ENCODE measurements at regions not wholly inside any gene's neighbourhood (a gene's known extent, or its start where the extent isn't known, plus 50 kb on each side); places are given as distances from the start of the nearest gene placed in this dataset.

DNA sequence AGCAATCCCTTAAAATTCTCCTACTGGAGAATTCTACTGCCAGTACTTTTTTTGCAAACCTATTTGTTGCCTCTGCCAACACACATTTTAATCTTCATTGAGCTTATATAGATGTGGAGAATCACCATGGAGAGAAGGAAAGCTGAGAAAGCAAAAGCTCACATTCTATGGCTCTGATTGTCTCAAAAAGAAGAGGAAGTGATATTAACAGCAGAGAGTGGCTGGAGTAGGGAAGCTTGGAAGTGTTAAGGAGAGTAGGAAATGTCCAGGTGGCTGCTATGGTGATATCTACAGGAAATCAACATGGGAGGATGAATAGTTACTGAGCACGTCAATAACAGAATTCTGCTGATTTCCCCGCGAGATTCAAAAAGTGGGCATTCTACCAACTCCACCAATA is 78.8 kb upstream of the TDRD3 start:
- H3K4me3 ChIP-seq (replicated peaks; ENCODE audit: low read depth, low read length), result no peak overlapping the region
- TF ChIP-seq, protein P1, sequence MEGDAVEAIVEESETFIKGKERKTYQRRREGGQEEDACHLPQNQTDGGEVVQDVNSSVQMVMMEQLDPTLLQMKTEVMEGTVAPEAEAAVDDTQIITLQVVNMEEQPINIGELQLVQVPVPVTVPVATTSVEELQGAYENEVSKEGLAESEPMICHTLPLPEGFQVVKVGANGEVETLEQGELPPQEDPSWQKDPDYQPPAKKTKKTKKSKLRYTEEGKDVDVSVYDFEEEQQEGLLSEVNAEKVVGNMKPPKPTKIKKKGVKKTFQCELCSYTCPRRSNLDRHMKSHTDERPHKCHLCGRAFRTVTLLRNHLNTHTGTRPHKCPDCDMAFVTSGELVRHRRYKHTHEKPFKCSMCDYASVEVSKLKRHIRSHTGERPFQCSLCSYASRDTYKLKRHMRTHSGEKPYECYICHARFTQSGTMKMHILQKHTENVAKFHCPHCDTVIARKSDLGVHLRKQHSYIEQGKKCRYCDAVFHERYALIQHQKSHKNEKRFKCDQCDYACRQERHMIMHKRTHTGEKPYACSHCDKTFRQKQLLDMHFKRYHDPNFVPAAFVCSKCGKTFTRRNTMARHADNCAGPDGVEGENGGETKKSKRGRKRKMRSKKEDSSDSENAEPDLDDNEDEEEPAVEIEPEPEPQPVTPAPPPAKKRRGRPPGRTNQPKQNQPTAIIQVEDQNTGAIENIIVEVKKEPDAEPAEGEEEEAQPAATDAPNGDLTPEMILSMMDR (IDR thresholded peaks at IDR 0.05; ENCODE audit: low read depth, low read length, missing control alignments), result no peak
- DNase-seq (ENCODE audit: extremely low read depth, low read depth), result no peak

DNA sequence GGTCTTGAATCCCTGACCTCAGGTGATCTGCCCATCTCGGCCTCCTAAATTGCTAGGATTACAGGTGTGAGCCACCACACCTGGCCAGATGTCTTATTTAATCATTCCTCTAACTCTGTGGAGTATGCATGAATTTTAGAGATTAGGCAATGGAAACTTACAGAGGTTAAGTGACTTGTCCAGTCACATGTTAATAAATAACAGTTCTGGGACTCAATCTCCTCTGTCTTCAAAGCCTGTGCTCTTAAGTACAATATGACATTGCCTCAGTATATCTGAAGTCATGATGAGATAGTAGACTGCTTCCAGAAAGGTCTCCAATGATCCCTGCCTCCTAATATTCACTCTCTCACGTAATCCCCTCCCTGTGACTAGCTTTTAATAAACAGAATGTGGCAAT is 72.9 kb upstream of the TDRD3 start:
- H3K4me3 ChIP-seq (replicated peaks; ENCODE audit: low read depth, low read length), result no peak overlapping the region
- TF ChIP-seq, protein P1 (IDR thresholded peaks at IDR 0.05; ENCODE audit: low read depth, low read length, missing control alignments), result no peak
- DNase-seq (ENCODE audit: extremely low read depth, low read depth), result no peak

DNA sequence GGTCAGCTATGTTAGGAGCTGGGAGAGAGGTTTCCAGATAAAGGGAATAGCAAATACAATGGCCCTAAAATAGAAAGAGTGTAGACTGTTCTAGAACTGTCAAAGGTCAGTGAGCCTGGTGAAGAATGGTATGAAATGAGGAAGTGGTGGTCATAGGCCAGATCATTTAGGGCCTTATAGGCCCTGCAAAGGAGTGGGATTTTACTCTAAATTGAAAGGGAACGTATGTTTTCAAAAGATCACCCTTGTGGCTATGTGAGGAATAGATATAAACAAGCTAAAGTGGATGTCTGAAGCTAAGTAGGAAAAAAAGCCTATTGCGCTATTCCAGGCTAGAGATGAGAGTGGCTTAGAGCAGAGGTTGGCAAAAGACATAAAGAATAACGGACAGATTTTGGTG is 70.7 kb upstream of the TDRD3 start:
- TF ChIP-seq, protein P1 (IDR thresholded peaks at IDR 0.05; ENCODE audit: low read depth, low read length, missing control alignments), result no peak
- DNase-seq (ENCODE audit: extremely low read depth, low read depth), result no peak
- no peak overlapping the region for H3K4me3 ChIP-seq (replicated peaks; ENCODE audit: low read depth, low read length)

DNA sequence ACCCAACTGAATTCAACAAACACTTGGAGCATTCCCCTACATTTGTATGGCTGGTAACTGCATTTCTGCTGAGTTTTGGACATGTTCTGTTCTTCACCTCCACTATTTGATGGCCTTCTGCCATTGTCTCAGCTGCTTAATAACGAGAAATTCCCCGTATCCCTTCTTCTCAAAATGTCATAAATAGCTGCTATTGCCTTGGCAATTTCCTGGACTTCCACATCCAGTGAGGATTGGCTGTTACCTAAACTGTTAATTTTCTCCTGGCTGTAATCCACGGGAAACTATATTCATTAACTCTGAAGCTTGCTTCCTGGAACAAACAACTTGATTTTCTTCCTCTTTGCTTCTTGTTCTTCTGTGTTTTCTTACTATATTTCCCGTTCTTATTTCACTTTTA is 69.5 kb upstream of the TDRD3 start:
- TF ChIP-seq, protein P1 (IDR thresholded peaks at IDR 0.05; ENCODE audit: low read depth, low read length, missing control alignments), result no peak
- no peak for DNase-seq (ENCODE audit: extremely low read depth, low read depth)
- no peak overlapping the region for H3K4me3 ChIP-seq (replicated peaks; ENCODE audit: low read depth, low read length)

DNA sequence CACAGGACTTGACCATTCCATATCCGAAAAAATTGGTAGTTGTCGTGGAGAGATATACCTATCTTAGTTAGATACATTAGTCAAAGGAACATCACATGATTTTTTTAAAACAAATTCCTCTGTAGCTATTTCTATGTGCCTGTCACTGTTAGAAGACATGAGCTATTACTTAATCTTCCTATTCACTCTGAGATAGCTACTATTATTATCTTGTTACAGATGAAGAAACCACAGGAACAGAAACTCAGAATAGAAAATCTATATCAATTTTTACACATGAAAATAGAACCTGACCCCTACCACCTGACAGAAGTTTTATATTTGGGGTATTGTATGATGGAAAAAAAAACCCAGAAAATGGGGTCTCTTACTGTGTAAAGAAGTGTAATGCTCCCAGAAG is 68.9 kb upstream of the TDRD3 start:
- DNase-seq (ENCODE audit: extremely low read depth, low read depth), result no peak

DNA sequence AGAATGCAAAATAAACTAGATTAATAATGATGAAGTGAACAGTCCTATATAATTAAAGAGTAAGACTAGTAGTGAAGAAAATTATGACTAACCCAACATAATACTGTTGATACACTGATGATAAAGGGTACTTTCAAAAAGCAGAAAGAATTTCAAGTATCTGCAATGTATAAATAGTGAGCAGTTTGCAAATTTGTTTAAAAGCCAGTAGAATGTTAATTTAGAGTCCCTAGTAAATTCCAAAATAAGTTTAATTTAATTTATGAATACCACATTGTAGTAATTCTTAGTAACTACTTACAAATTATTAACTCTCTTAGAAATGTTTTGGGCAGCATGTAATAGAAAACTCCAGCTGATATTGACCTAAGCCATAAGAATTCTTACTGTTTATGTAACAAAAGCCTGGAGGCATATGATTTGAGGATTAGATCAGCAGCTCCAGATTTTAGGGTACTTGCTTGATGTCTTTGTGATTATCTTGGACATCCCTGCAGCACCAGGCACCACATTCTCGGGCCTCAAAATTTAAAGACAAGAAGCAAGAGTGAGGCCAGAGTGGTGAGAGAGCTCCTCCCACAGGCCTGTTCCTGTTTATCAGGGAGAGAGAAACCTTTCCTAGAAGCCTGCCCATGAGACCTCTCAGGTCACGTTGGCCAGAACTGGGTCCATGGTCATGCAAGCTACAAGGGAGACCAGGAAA is 67.6 kb upstream of the TDRD3 start:
- TF ChIP-seq, protein P1 (IDR thresholded peaks at IDR 0.05; ENCODE audit: low read depth, low read length, missing control alignments), result peak; percentile 41
- DNase-seq (ENCODE audit: extremely low read depth, low read depth), result no peak
- no peak overlapping the region for H3K4me3 ChIP-seq (replicated peaks; ENCODE audit: low read depth, low read length)

More for the DNA sequence above, 68.9 kb upstream of the TDRD3 start:
- H3K4me3 ChIP-seq (replicated peaks; ENCODE audit: low read depth, low read length), result no peak overlapping the region
- TF ChIP-seq, protein P1 (IDR thresholded peaks at IDR 0.05; ENCODE audit: low read depth, low read length, missing control alignments), result no peak

All from HFF-Myc (cell line).